ENCODE measurements at regions not wholly inside any gene's neighbourhood (a gene's known extent, or its start where the extent isn't known, plus 50 kb on each side); places are given as distances from the start of the nearest gene placed in this dataset.

- POLR2A ChIA-PET, result no interaction called here
- no peak for DNase-seq (ENCODE audit: extremely low spot score)
- CTCF ChIA-PET, result interaction anchor here (0.9 to 2.0 kb wide), 4 partner anchors 11 to 34 kb away, joined by 3 to 7 read pairs (median 4); no protein-coding TSS in a partner anchor
- TF ChIP-seq CTCF (IDR thresholded peaks at IDR 0.05; ENCODE audit: control extremely low read depth, extremely low read depth, low read depth, missing control alignments), result no peak
Observed at GRCh38 chr3:117595615-117596014, 886.0 kb downstream of the TUSC7 start.

DNA sequence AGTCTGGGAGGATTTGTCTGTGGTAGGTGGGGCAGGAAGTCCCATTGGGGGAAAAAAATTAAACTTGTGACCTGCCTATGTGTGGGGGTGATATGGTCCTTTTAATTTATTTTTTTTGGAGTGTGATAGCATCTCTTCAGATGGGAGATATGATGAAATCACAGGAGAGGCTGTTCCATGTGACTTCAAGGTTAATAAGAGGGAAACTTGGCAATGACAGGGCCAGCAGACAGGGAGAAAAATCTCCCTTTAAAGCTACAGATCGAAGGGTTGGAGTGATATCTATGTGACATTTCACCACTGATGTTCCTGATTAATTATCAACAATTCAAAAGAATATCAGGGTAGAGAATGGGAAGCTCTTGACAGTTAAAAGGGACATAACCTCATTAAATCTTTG, 886.9 kb downstream of the TUSC7 start:
- no peak for DNase-seq (ENCODE audit: extremely low spot score)
- ChIA-PET CTCF (interaction anchor here (1.2 to 2.0 kb wide), 2 partner anchors 10 to 35 kb away, joined by 3 to 7 read pairs; no protein-coding TSS in a partner anchor), POLR2A (no interaction called here)
- no peak for TF ChIP-seq CTCF (IDR thresholded peaks at IDR 0.05; ENCODE audit: control extremely low read depth, extremely low read depth, low read depth, missing control alignments)

GRCh38 chr3:117597865-117598264, 888.3 kb downstream of the TUSC7 start:
- TF ChIP-seq CTCF (IDR thresholded peaks at IDR 0.05; ENCODE audit: control extremely low read depth, extremely low read depth, low read depth, missing control alignments), result no peak
- ChIA-PET POLR2A (no interaction called here), CTCF (no interaction called here)
- DNase-seq (ENCODE audit: extremely low spot score), result no peak

- TF ChIP-seq CTCF (IDR thresholded peaks at IDR 0.05; ENCODE audit: control extremely low read depth, extremely low read depth, low read depth, missing control alignments), result no peak
- ChIA-PET POLR2A (no interaction called here), CTCF (no interaction called here)
- no peak for DNase-seq (ENCODE audit: extremely low spot score)
Observed at GRCh38 chr3:117600112-117600511, 890.5 kb downstream of the TUSC7 start.

DNA sequence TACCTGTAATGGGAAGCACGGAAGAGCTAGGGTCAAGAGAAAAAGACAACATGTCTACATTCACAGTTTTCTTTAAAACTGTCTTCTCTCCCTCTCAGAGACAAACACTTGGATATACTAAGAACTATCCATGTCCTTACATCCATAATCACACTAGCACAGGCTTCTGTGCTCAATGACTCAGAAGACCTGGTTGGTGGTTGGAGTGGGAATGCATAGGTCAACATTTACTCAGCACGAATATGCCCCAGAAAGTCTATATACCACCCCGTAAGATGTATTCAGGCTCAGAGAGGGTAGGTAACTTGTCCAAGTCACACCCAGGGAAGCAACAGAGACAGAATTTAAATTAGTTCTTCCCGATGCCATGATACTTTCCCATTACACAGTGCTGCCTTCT, 891.1 kb downstream of the TUSC7 start:
- no peak for TF ChIP-seq CTCF (IDR thresholded peaks at IDR 0.05; ENCODE audit: control extremely low read depth, extremely low read depth, low read depth, missing control alignments)
- no peak for DNase-seq (ENCODE audit: extremely low spot score)
- CTCF ChIA-PET, result no interaction called here
- POLR2A ChIA-PET, result no interaction called here

- POLR2A ChIA-PET, result no interaction called here
Observed at GRCh38 chr3:117602058-117602644, 892.6 kb downstream of the TUSC7 start.

More at GRCh38 chr3:117602058-117602644, 892.6 kb downstream of the TUSC7 start:
- DNase-seq (ENCODE audit: extremely low spot score), result no peak
- no peak for TF ChIP-seq CTCF (IDR thresholded peaks at IDR 0.05; ENCODE audit: control extremely low read depth, extremely low read depth, low read depth, missing control alignments)
- CTCF ChIA-PET, result interaction anchor here (1.1 kb wide), 1 partner anchor 16 kb away, joined by 4 read pairs; no protein-coding TSS in a partner anchor
